K562 (cell line): ENCODE measurements at regions not wholly inside any gene's neighbourhood (a gene's known extent, or its start where the extent isn't known, plus 50 kb on each side); places are given as distances from the start of the nearest gene placed in this dataset.

Experiments
- ATAC-seq: fragments of 200-7000 bp; cut with Tn5 transposase; 3 replicates; pipeline ENCODE4 v1.9.1; 2020; ENCODE audit warnings: moderate library complexity
- BruUV-seq: library from RNA; stranded (reverse); fragments of 400-500 nt; replicated peaks from 2 replicates; lab custom pipeline; 2021; lab: Mats Ljungman, UMichigan
- CTCF ChIA-PET: fragments of 300-600 bp; formaldehyde crosslinking; extraction: SDS; loops from one replicate; lab custom pipeline; 2021; ENCODE audit warnings: low intra/inter-chr PET ratio; lab: Yijun Ruan, JAX
- POLR2A ChIA-PET: fragments of 300-600, 350-650 bp; sonication (Branson Sonifier 250); formaldehyde crosslinking; extraction: SDS; loops from one replicate; lab custom pipeline; 2021; ENCODE audit warnings: antibody characterized with exemption, inconsistent platforms; lab: Yijun Ruan, JAX
- DNase-seq, 4 experiments: peaks; one replicate each; pipeline versions ENCODE4 v3.0.0 to v3.0.0-alpha.2; 2011 to 2018; ENCODE audit warnings: low spot score in 3 of 4, mixed read lengths in 3 of 4; ENCODE audit errors: extremely low read depth in 1 of 4
- FAIRE-seq: peaks from 2 replicates; lab custom pipeline; 2011; peaks lifted over from hg19 to GRCh38; lab: Jason Lieb, UNC
- H2AFZ ChIP-seq: 2 replicates; pipeline ENCODE4 v1.6.0; 2011; ENCODE audit warnings: low read depth, low read length, control low read depth, inconsistent platforms
- H3K27ac ChIP-seq: fragments of 200-600 bp; 3 replicates; pipeline ENCODE4 v1.8.0; 2011; ENCODE audit warnings: low read depth, mild to moderate bottlenecking, control low read depth, inconsistent platforms, low read length, moderate library complexity, mixed read lengths; ENCODE audit errors: extremely low read depth
- H3K27me3 ChIP-seq, 2 experiments: fragments of 300-600 bp in 1 of 2; 2 replicates in 1 of 2; 3 replicates in 1 of 2; pipeline versions ENCODE4 v1.6.0 to v1.8.0; 2011; ENCODE audit warnings: inconsistent platforms in 2 of 2, low read length in 2 of 2, mild to moderate bottlenecking in 1 of 2, mixed read lengths in 1 of 2, moderate library complexity in 1 of 2; ENCODE audit not compliant: control insufficient read depth in 2 of 2, insufficient read depth in 2 of 2
- H3K36me3 ChIP-seq: fragments of 300-600 bp; 3 replicates; pipeline ENCODE4 v1.8.0; 2011; ENCODE audit warnings: mild to moderate bottlenecking, low read length, inconsistent platforms; ENCODE audit not compliant: control insufficient read depth, insufficient read depth
- H3K4me1 ChIP-seq, 2 experiments: fragments of 200-600 bp in 1 of 2; replicated peaks in 1 of 2; 2 replicates in 1 of 2; 3 replicates in 1 of 2; pipeline versions ENCODE4 v1.5.1 to v1.8.0; 2011; ENCODE audit warnings: inconsistent platforms in 2 of 2, low read length in 2 of 2, mild to moderate bottlenecking in 1 of 2, mixed read lengths in 1 of 2, moderate library complexity in 1 of 2; ENCODE audit not compliant: control insufficient read depth in 2 of 2, insufficient read depth in 2 of 2
- H3K4me2 ChIP-seq: 2 replicates; pipeline ENCODE4 v1.6.1; 2011; ENCODE audit warnings: low read length, control low read depth, inconsistent platforms, mixed read lengths; ENCODE audit not compliant: insufficient read depth
- H3K4me3 ChIP-seq: fragments of 200-600 bp; sonication (generic), shearing (Covaris generic); 2 replicates; pipeline ENCODE4 v1.5.1; 2016; ENCODE audit warnings: control low read depth, inconsistent platforms
- H3K79me2 ChIP-seq: fragments of 200-600 bp; 3 replicates; pipeline ENCODE4 v1.8.0; 2011; ENCODE audit warnings: low read length, inconsistent platforms; ENCODE audit not compliant: control insufficient read depth, insufficient read depth
- H3K9ac ChIP-seq, 2 experiments: 2 replicates each; pipeline versions ENCODE4 v1.6.0 to v1.6.1; 2011; ENCODE audit warnings: low read depth in 2 of 2, low read length in 2 of 2, control low read depth in 1 of 2, inconsistent platforms in 1 of 2, mild to moderate bottlenecking in 1 of 2, mixed read lengths in 1 of 2; ENCODE audit not compliant: insufficient read depth in 1 of 2
- H3K9me1 ChIP-seq: one replicate; pipeline ENCODE4 v1.6.0; 2011; ENCODE audit warnings: inconsistent platforms, mild to moderate bottlenecking, low read length, moderate library complexity; ENCODE audit not compliant: control insufficient read depth, insufficient read depth
- H3K9me3 ChIP-seq: replicated peaks from 2 replicates; pipeline ENCODE4 v1.5.1; 2011; ENCODE audit warnings: low read depth, low read length, inconsistent platforms; ENCODE audit not compliant: control insufficient read depth, insufficient read depth
- H4K20me1 ChIP-seq: replicated peaks from 2 replicates; pipeline ENCODE4 v1.6.1; 2011; ENCODE audit warnings: low read length, inconsistent platforms, mixed read lengths; ENCODE audit not compliant: control insufficient read depth, insufficient read depth
- BHLHE40 ChIP-seq: IDR thresholded peaks from 2 replicates; pipeline ENCODE4 v1.6.1; 2011; ENCODE audit warnings: low read length, improper control_type of control experiment
- HNRNPH1 ChIP-seq: fragments of 200-400 bp; formaldehyde crosslinking; optimal IDR thresholded peaks from 2 replicates; pipeline ENCODE3; 2017; ENCODE audit warnings: low read depth, mild to moderate bottlenecking, low read length, moderate library complexity
- MAFK ChIP-seq: IDR thresholded peaks from 2 replicates; pipeline ENCODE4 v1.6.1; 2011; ENCODE audit warnings: low read length, improper control_type of control experiment
- MTA2 ChIP-seq: fragments of 450-650 bp; IDR thresholded peaks from 2 replicates; pipeline ENCODE4 v1.6.1; 2016; ENCODE audit warnings: low read depth
- NR2C2 ChIP-seq, 2 experiments: fragments of 200-800 bp in 1 of 2; sonication (Bioruptor generic) in 1 of 2; sonication (generic) in 1 of 2; formaldehyde crosslinking in 1 of 2; IDR thresholded peaks; 2 replicates each; pipeline versions ENCODE4 v1.6.1 to v1.8.0; 2016 to 2022; ENCODE audit warnings: mild to moderate bottlenecking in 1 of 2, missing compliant biosample characterization in 1 of 2, missing genetic modification characterization in 1 of 2, missing genetic modification reagents in 1 of 2
- SPI1 ChIP-seq: IDR thresholded peaks from 2 replicates; pipeline ENCODE4 v1.6.1; 2011; ENCODE audit warnings: low read depth, low read length, control low read depth, borderline replicate concordance
- ZNF384 ChIP-seq: IDR thresholded peaks from 2 replicates; pipeline ENCODE4 v1.6.1; 2012; ENCODE audit warnings: low read depth, low read length, improper control_type of control experiment
- ZNF785 ChIP-seq: fragments of 250-450 bp; sonication (Bioruptor Pico); IDR thresholded peaks from 2 replicates; pipeline ENCODE4 v1.4.0; 2020; ENCODE audit warnings: mild to moderate bottlenecking
- WGBS: fragments of 100-300 bp; shearing (Covaris generic); methylation state at CpG from one replicate; pipeline ENCODE4 v1.1.6; 2016; ENCODE audit warnings: low coverage, mixed read lengths; ENCODE audit not compliant: insufficient coverage; ENCODE audit errors: missing lambda C conversion rate; 5-methylcytosine and 5-hydroxymethylcytosine counted together
- in situ Hi-C: fragments of 300-500 bp; cut with MboI; formaldehyde crosslinking; loops from 4 replicates; pipeline ENCODE4 v1.15.0; 2018; ENCODE audit warnings: inconsistent platforms, mixed read lengths
- intact Hi-C: fragments of 100-400 bp; cut with micrococcal nuclease; formaldehyde crosslinking; loops from 2 replicates; pipeline ENCODE4 v1.14.2; 2022
- TF ChIP-seq, protein P1 (sequence below), 2 experiments: fragments of 450-650 bp in 1 of 2; sonication (generic) in 1 of 2; formaldehyde crosslinking in 1 of 2; IDR thresholded peaks; 2 replicates each; pipeline versions ENCODE4 v1.7.1 to v1.9.0; 2016 to 2022; ENCODE audit warnings: inconsistent platforms in 1 of 2, mild to moderate bottlenecking in 1 of 2, missing genetic modification reagents in 1 of 2
- TF ChIP-seq, protein P2 (sequence below), 2 experiments: fragments of 150-350 bp in 1 of 2; IDR thresholded peaks; 2 replicates each; pipeline ENCODE4 v1.6.1; 2012 to 2016; ENCODE audit warnings: low read depth in 2 of 2, low read length in 2 of 2, mild to moderate bottlenecking in 1 of 2, moderate library complexity in 1 of 2

DNA sequence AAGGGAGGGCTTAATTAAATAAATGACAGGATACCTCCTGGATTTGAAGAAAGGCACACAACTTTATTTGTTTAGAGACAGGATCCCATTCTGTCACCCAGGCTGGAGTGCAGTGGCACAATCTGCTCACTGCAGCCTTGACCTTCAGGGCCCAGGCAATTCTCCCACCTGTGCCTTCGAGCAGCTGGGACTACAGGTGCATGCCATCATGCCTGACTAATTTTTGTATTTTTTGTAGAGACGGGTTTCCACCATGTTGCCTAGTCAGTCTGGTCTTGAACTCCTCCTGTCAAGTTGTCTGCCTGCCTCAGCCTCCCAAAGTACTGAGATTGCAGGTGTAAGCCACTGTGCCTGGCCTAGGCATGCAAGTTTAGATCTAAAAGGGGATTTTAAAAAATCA lies 272.7 kb upstream of the MBL2 start:
- Histone ChIP-seq H3K4me3 (no peak overlapping the region), H3K9me1 (no peaks in the 10 kb centered on the region), H3K9me3 (no peaks in the 10 kb centered on the region; the same call in 1 of the 2 replicates), H3K36me3 (no peaks in the 10 kb centered on the region), H4K20me1 (no peaks in the 10 kb centered on the region), H3K9ac (no peak overlapping the region), H3K79me2 (no peaks in the 10 kb centered on the region), H2AFZ (no peak overlapping the region), H3K4me2 (no peak overlapping the region), H3K27me3 (no peaks in the 10 kb centered on the region), H3K4me1 (no peaks in the 10 kb centered on the region), H3K27ac (no peak overlapping the region)
- intact Hi-C loops (no loop called here), in situ Hi-C loops (no loop called here)
- FAIRE-seq = no peak
- CTCF ChIA-PET = no interaction called here
- POLR2A ChIA-PET = no interaction called here
- no peak for ATAC-seq
- DNase-seq = no peak
- 0% methylated on average over 2 of the region's 2 CpGs for WGBS
- no TSS peak for BruUV-seq
- no peak for TF ChIP-seq ZNF785 (CRISPR knock-in tag)
- no peak for TF ChIP-seq BHLHE40
- no peak for TF ChIP-seq ZNF384
- TF ChIP-seq, protein P1, sequence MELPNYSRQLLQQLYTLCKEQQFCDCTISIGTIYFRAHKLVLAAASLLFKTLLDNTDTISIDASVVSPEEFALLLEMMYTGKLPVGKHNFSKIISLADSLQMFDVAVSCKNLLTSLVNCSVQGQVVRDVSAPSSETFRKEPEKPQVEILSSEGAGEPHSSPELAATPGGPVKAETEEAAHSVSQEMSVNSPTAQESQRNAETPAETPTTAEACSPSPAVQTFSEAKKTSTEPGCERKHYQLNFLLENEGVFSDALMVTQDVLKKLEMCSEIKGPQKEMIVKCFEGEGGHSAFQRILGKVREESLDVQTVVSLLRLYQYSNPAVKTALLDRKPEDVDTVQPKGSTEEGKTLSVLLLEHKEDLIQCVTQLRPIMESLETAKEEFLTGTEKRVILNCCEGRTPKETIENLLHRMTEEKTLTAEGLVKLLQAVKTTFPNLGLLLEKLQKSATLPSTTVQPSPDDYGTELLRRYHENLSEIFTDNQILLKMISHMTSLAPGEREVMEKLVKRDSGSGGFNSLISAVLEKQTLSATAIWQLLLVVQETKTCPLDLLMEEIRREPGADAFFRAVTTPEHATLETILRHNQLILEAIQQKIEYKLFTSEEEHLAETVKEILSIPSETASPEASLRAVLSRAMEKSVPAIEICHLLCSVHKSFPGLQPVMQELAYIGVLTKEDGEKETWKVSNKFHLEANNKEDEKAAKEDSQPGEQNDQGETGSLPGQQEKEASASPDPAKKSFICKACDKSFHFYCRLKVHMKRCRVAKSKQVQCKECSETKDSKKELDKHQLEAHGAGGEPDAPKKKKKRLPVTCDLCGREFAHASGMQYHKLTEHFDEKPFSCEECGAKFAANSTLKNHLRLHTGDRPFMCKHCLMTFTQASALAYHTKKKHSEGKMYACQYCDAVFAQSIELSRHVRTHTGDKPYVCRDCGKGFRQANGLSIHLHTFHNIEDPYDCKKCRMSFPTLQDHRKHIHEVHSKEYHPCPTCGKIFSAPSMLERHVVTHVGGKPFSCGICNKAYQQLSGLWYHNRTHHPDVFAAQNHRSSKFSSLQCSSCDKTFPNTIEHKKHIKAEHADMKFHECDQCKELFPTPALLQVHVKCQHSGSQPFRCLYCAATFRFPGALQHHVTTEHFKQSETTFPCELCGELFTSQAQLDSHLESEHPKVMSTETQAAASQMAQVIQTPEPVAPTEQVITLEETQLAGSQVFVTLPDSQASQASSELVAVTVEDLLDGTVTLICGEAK (IDR thresholded peaks at IDR 0.05) = no peak
- TF ChIP-seq, protein P1 (CRISPR knock-in tag; IDR thresholded peaks at IDR 0.05) = no peak
- TF ChIP-seq MAFK = no peak
- no peak for TF ChIP-seq MTA2
- TF ChIP-seq SPI1 = no peak
- TF ChIP-seq, protein P2, sequence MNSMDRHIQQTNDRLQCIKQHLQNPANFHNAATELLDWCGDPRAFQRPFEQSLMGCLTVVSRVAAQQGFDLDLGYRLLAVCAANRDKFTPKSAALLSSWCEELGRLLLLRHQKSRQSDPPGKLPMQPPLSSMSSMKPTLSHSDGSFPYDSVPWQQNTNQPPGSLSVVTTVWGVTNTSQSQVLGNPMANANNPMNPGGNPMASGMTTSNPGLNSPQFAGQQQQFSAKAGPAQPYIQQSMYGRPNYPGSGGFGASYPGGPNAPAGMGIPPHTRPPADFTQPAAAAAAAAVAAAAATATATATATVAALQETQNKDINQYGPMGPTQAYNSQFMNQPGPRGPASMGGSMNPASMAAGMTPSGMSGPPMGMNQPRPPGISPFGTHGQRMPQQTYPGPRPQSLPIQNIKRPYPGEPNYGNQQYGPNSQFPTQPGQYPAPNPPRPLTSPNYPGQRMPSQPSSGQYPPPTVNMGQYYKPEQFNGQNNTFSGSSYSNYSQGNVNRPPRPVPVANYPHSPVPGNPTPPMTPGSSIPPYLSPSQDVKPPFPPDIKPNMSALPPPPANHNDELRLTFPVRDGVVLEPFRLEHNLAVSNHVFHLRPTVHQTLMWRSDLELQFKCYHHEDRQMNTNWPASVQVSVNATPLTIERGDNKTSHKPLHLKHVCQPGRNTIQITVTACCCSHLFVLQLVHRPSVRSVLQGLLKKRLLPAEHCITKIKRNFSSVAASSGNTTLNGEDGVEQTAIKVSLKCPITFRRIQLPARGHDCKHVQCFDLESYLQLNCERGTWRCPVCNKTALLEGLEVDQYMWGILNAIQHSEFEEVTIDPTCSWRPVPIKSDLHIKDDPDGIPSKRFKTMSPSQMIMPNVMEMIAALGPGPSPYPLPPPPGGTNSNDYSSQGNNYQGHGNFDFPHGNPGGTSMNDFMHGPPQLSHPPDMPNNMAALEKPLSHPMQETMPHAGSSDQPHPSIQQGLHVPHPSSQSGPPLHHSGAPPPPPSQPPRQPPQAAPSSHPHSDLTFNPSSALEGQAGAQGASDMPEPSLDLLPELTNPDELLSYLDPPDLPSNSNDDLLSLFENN (IDR thresholded peaks at IDR 0.05; ENCODE audit: low read depth in 2 of 2, low read length in 2 of 2) = no peak
- TF ChIP-seq NR2C2 (CRISPR knock-in tag; IDR thresholded peaks at IDR 0.05) = no peak
- TF ChIP-seq NR2C2 (tag; IDR thresholded peaks at IDR 0.05) = no peak
- no peak for TF ChIP-seq HNRNPH1
